Adrenal gland (tissue), 5 donors: ENCODE measurements at regions not wholly inside any gene's neighbourhood (a gene's known extent, or its start where the extent isn't known, plus 50 kb on each side); places are given as distances from the start of the nearest gene placed in this dataset.

Experiments
- POLR2A ChIP-seq, 2 donors: fragments of 450-650 bp; IDR thresholded peaks; one replicate each; pipeline ENCODE4 v1.6.1; 2017; ENCODE audit warnings: antibody characterized with exemption in 2 of 2, mild to moderate bottlenecking in 2 of 2, moderate library complexity in 1 of 2
- TF ChIP-seq, protein P1 (sequence below), 6 experiments: fragments of 450-650 bp in 4 of 6; fragments of 200-600 bp in 2 of 6; sonication (generic) in 1 of 6; IDR thresholded peaks; 1 replicate in 5 of 6; 2 replicates in 1 of 6; pipeline versions ENCODE4 v1.5.1 to v1.8.0; 2016 to 2021; ENCODE audit warnings: antibody characterized with exemption in 6 of 6, mild to moderate bottlenecking in 2 of 6, moderate library complexity in 1 of 6
- donor health status: DM: no; HTN: no; CAD: no.

- TF ChIP-seq, protein P1, sequence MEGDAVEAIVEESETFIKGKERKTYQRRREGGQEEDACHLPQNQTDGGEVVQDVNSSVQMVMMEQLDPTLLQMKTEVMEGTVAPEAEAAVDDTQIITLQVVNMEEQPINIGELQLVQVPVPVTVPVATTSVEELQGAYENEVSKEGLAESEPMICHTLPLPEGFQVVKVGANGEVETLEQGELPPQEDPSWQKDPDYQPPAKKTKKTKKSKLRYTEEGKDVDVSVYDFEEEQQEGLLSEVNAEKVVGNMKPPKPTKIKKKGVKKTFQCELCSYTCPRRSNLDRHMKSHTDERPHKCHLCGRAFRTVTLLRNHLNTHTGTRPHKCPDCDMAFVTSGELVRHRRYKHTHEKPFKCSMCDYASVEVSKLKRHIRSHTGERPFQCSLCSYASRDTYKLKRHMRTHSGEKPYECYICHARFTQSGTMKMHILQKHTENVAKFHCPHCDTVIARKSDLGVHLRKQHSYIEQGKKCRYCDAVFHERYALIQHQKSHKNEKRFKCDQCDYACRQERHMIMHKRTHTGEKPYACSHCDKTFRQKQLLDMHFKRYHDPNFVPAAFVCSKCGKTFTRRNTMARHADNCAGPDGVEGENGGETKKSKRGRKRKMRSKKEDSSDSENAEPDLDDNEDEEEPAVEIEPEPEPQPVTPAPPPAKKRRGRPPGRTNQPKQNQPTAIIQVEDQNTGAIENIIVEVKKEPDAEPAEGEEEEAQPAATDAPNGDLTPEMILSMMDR (IDR thresholded peaks at IDR 0.05), result no peak
- TF ChIP-seq POLR2A (IDR thresholded peaks at IDR 0.05), result no peak
Measured at GRCh38 chr10:108203905-108204527, 1039.5 kb upstream of the SORCS1 start.
